ENCODE measurements at regions not wholly inside any gene's neighbourhood (a gene's known extent, or its start where the extent isn't known, plus 50 kb on each side); places are given as distances from the start of the nearest gene placed in this dataset.
A peak's percentile ranks its signal among the peaks of the same experiment; 100 is the strongest.

- H3K27ac Mint-ChIP-seq = no peak overlapping the region
- H3K4me3 Mint-ChIP-seq = no peak overlapping the region
- no peak overlapping the region for H3K27ac ChIP-seq (ENCODE audit: low read depth, low read length)
- no peaks in the 10 kb centered on the region for H3K4me1 ChIP-seq (ENCODE audit: insufficient read depth, low read length)
- H3K4me1 Mint-ChIP-seq = no peaks in the 10 kb centered on the region
- H3K27me3 ChIP-seq (ENCODE audit: insufficient read depth, low read length) = no peaks in the 10 kb centered on the region
- intact Hi-C loops (cut with micrococcal nuclease) = no loop called here
- no peak for DNase-seq
- H3K36me3 Mint-ChIP-seq = no peaks in the 10 kb centered on the region
- H3K9me3 ChIP-seq (ENCODE audit: control insufficient read depth in 1 of 2, low read length in 2 of 2) = no peaks in the 10 kb centered on the region
- H3K27me3 Mint-ChIP-seq = peaks cover 0 to 1% of the 10 kb centered on the region in 2 donors
- POLR2A ChIA-PET (ENCODE audit: partially characterized antibody) = no interaction called here
- H3K4me3 ChIP-seq (ENCODE audit: low read length in 2 of 2) = no peak overlapping the region
- CTCF ChIA-PET (ENCODE audit: partially characterized antibody) = no interaction called here
- no peaks in the 10 kb centered on the region for H3K36me3 ChIP-seq (ENCODE audit: insufficient read depth, low read length)
- H3K9me3 Mint-ChIP-seq = peaks cover 0 to 6% (median 2%) of the 10 kb centered on the region in 8 donors
These were observed 386.4 kb upstream of the CYRIA start for GRCh38 chr2:17052001-17052400.

- Histone ChIP-seq H3K9me3 (ENCODE audit: control insufficient read depth in 1 of 2, low read length in 2 of 2) (no peaks in the 10 kb centered on the region), H3K27ac (ENCODE audit: low read depth, low read length) (no peak overlapping the region), H3K36me3 (ENCODE audit: insufficient read depth, low read length) (no peaks in the 10 kb centered on the region), H3K27me3 (ENCODE audit: insufficient read depth, low read length) (no peaks in the 10 kb centered on the region), H3K4me1 (ENCODE audit: insufficient read depth, low read length) (no peaks in the 10 kb centered on the region), H3K4me3 (ENCODE audit: low read length in 2 of 2) (no peak overlapping the region)
- Mint-ChIP-seq H3K4me1 (no peaks in the 10 kb centered on the region), H3K27ac (no peak overlapping the region), H3K9me3 (peaks cover 0 to 6% (median 2%) of the 10 kb centered on the region in 8 donors), H3K27me3 (peaks cover 0 to 1% of the 10 kb centered on the region in 2 donors), H3K4me3 (no peak overlapping the region), H3K36me3 (no peaks in the 10 kb centered on the region)
- DNase-seq = no peak
- CTCF ChIA-PET (ENCODE audit: partially characterized antibody) = no interaction called here
- intact Hi-C loops (cut with micrococcal nuclease) = no loop called here
- POLR2A ChIA-PET (ENCODE audit: partially characterized antibody) = no interaction called here
These were observed 385.9 kb upstream of the CYRIA start for GRCh38 chr2:17051538-17051937.

- Mint-ChIP-seq H3K4me3 (no peak overlapping the region), H3K9me3 (peaks cover 0 to 16% (median 2%) of the 10 kb centered on the region in 8 donors), H3K36me3 (no peaks in the 10 kb centered on the region), H3K4me1 (no peaks in the 10 kb centered on the region), H3K27ac (no peak overlapping the region), H3K27me3 (no peaks in the 10 kb centered on the region)
- Histone ChIP-seq H3K4me1 (ENCODE audit: insufficient read depth, low read length) (no peaks in the 10 kb centered on the region), H3K27ac (ENCODE audit: low read depth, low read length) (no peak overlapping the region), H3K36me3 (ENCODE audit: insufficient read depth, low read length) (no peaks in the 10 kb centered on the region), H3K4me3 (ENCODE audit: low read length in 2 of 2) (no peak overlapping the region), H3K27me3 (ENCODE audit: insufficient read depth, low read length) (no peaks in the 10 kb centered on the region), H3K9me3 (ENCODE audit: control insufficient read depth in 1 of 2, low read length in 2 of 2) (no peaks in the 10 kb centered on the region)
- intact Hi-C loops (cut with micrococcal nuclease) = no loop called here
- ChIA-PET CTCF (ENCODE audit: partially characterized antibody) (no interaction called here), POLR2A (ENCODE audit: partially characterized antibody) (no interaction called here)
- DNase-seq = no peak
These were observed 377.5 kb upstream of the CYRIA start for GRCh38 chr2:17043173-17043572.

GRCh38 chr2:17036361-17036760 is 370.7 kb upstream of the CYRIA start:
- no peak overlapping the region for H3K27ac Mint-ChIP-seq
- no peaks in the 10 kb centered on the region for H3K4me1 Mint-ChIP-seq
- intact Hi-C loops (cut with micrococcal nuclease) = no loop called here
- Histone ChIP-seq H3K4me1 (ENCODE audit: insufficient read depth, low read length) (no peaks in the 10 kb centered on the region), H3K9me3 (ENCODE audit: control insufficient read depth in 1 of 2, low read length in 2 of 2) (no peaks in the 10 kb centered on the region), H3K4me3 (ENCODE audit: low read length in 2 of 2) (no peak overlapping the region), H3K27ac (ENCODE audit: low read depth, low read length) (no peak overlapping the region), H3K36me3 (ENCODE audit: insufficient read depth, low read length) (no peaks in the 10 kb centered on the region), H3K27me3 (ENCODE audit: insufficient read depth, low read length) (no peaks in the 10 kb centered on the region)
- POLR2A ChIA-PET (ENCODE audit: partially characterized antibody) = no interaction called here
- H3K9me3 Mint-ChIP-seq = peaks cover 2 to 18% (median 12%) of the 10 kb centered on the region in 8 donors
- no peak overlapping the region for H3K4me3 Mint-ChIP-seq
- H3K27me3 Mint-ChIP-seq = peaks cover 0 to 1% of the 10 kb centered on the region in 2 donors
- no peak for DNase-seq
- CTCF ChIA-PET (ENCODE audit: partially characterized antibody) = no interaction called here
- H3K36me3 Mint-ChIP-seq = no peaks in the 10 kb centered on the region

- Histone ChIP-seq H3K27me3 (ENCODE audit: insufficient read depth, low read length) (no peaks in the 10 kb centered on the region), H3K27ac (ENCODE audit: low read depth, low read length) (no peak overlapping the region), H3K4me3 (ENCODE audit: low read length in 2 of 2) (no peak overlapping the region), H3K9me3 (ENCODE audit: control insufficient read depth in 1 of 2, low read length in 2 of 2) (no peaks in the 10 kb centered on the region), H3K36me3 (ENCODE audit: insufficient read depth, low read length) (no peaks in the 10 kb centered on the region), H3K4me1 (ENCODE audit: insufficient read depth, low read length) (no peaks in the 10 kb centered on the region)
- Mint-ChIP-seq H3K27me3 (peaks cover 0 to 1% of the 10 kb centered on the region in 2 donors), H3K27ac (no peak overlapping the region), H3K4me3 (peak overlapping the region in 1 of 8 donors; percentile 27), H3K36me3 (no peaks in the 10 kb centered on the region), H3K9me3 (peaks cover 2 to 18% (median 12%) of the 10 kb centered on the region in 8 donors), H3K4me1 (no peaks in the 10 kb centered on the region)
- intact Hi-C loops (cut with micrococcal nuclease) = no loop called here
- ChIA-PET CTCF (ENCODE audit: partially characterized antibody) (no interaction called here), POLR2A (ENCODE audit: partially characterized antibody) (no interaction called here)
- DNase-seq = no peak
These were observed 369.4 kb upstream of the CYRIA start for GRCh38 chr2:17035010-17035409.

GRCh38 chr2:17030047-17030446 is 364.4 kb upstream of the CYRIA start:
- H3K9me3 Mint-ChIP-seq = peaks cover 2 to 28% (median 10%) of the 10 kb centered on the region in 8 donors
- no peaks in the 10 kb centered on the region for H3K27me3 Mint-ChIP-seq
- no peak overlapping the region for H3K27ac Mint-ChIP-seq
- intact Hi-C loops (cut with micrococcal nuclease) = no loop called here
- H3K27me3 ChIP-seq (ENCODE audit: insufficient read depth, low read length) = no peaks in the 10 kb centered on the region
- POLR2A ChIA-PET (ENCODE audit: partially characterized antibody) = no interaction called here
- H3K4me3 ChIP-seq (ENCODE audit: low read length in 2 of 2) = no peak overlapping the region
- H3K4me3 Mint-ChIP-seq = no peak overlapping the region
- no peaks in the 10 kb centered on the region for H3K4me1 Mint-ChIP-seq
- H3K9me3 ChIP-seq (ENCODE audit: control insufficient read depth in 1 of 2, low read length in 2 of 2) = no peaks in the 10 kb centered on the region
- no peaks in the 10 kb centered on the region for H3K36me3 ChIP-seq (ENCODE audit: insufficient read depth, low read length)
- H3K4me1 ChIP-seq (ENCODE audit: insufficient read depth, low read length) = no peaks in the 10 kb centered on the region
- CTCF ChIA-PET (ENCODE audit: partially characterized antibody) = no interaction called here
- no peaks in the 10 kb centered on the region for H3K36me3 Mint-ChIP-seq
- no peak overlapping the region for H3K27ac ChIP-seq (ENCODE audit: low read depth, low read length)
- DNase-seq = no peak

- no peaks in the 10 kb centered on the region for H3K36me3 Mint-ChIP-seq
- no peaks in the 10 kb centered on the region for H3K36me3 ChIP-seq (ENCODE audit: insufficient read depth, low read length)
These were observed 346.7 kb upstream of the CYRIA start for GRCh38 chr2:17012297-17012696.

GRCh38 chr2:17010104-17010503 is 344.5 kb upstream of the CYRIA start:
- Histone ChIP-seq H3K4me1 (ENCODE audit: insufficient read depth, low read length) (no peaks in the 10 kb centered on the region), H3K36me3 (ENCODE audit: insufficient read depth, low read length) (no peaks in the 10 kb centered on the region), H3K9me3 (ENCODE audit: control insufficient read depth in 1 of 2, low read length in 2 of 2) (no peaks in the 10 kb centered on the region), H3K27ac (ENCODE audit: low read depth, low read length) (no peak overlapping the region), H3K4me3 (ENCODE audit: low read length in 2 of 2) (no peak overlapping the region), H3K27me3 (ENCODE audit: insufficient read depth, low read length) (no peaks in the 10 kb centered on the region)
- H3K36me3 Mint-ChIP-seq = no peaks in the 10 kb centered on the region
- peaks cover 0 to 13% (median 3%) of the 10 kb centered on the region in 8 donors for H3K9me3 Mint-ChIP-seq
- H3K27me3 Mint-ChIP-seq = no peaks in the 10 kb centered on the region
- no peak for DNase-seq
- H3K4me1 Mint-ChIP-seq = no peaks in the 10 kb centered on the region
- CTCF ChIA-PET (ENCODE audit: partially characterized antibody) = no interaction called here
- POLR2A ChIA-PET (ENCODE audit: partially characterized antibody) = no interaction called here
- no peak overlapping the region for H3K4me3 Mint-ChIP-seq
- intact Hi-C loops (cut with micrococcal nuclease) = no loop called here
- H3K27ac Mint-ChIP-seq = no peak overlapping the region

More at GRCh38 chr2:17012297-17012696, 346.7 kb upstream of the CYRIA start:
- intact Hi-C loops (cut with micrococcal nuclease) = no loop called here
- H3K27me3 ChIP-seq (ENCODE audit: insufficient read depth, low read length) = no peaks in the 10 kb centered on the region
- H3K9me3 ChIP-seq (ENCODE audit: control insufficient read depth in 1 of 2, low read length in 2 of 2) = no peaks in the 10 kb centered on the region
- no peaks in the 10 kb centered on the region for H3K4me1 ChIP-seq (ENCODE audit: insufficient read depth, low read length)
- H3K27ac Mint-ChIP-seq = no peak overlapping the region
- H3K27ac ChIP-seq (ENCODE audit: low read depth, low read length) = no peak overlapping the region
- H3K4me3 ChIP-seq (ENCODE audit: low read length in 2 of 2) = no peak overlapping the region
- ChIA-PET POLR2A (ENCODE audit: partially characterized antibody) (no interaction called here), CTCF (ENCODE audit: partially characterized antibody) (no interaction called here)
- no peaks in the 10 kb centered on the region for H3K27me3 Mint-ChIP-seq
- H3K9me3 Mint-ChIP-seq = peaks cover 1 to 13% (median 4%) of the 10 kb centered on the region in 8 donors
- H3K4me1 Mint-ChIP-seq = no peaks in the 10 kb centered on the region
- no peak for DNase-seq
- no peak overlapping the region for H3K4me3 Mint-ChIP-seq
